HCT116 (cell line): ENCODE measurements at regions not wholly inside any gene's neighbourhood (a gene's known extent, or its start where the extent isn't known, plus 50 kb on each side); places are given as distances from the start of the nearest gene placed in this dataset.

Experiments used
- ATAC-seq: fragments of 200-7000 bp; cut with Tn5 transposase; 2 replicates; pipeline ENCODE4 v1.9.1; 2020; ENCODE audit warnings: mild to moderate bottlenecking, moderate library complexity
- BruUV-seq: library from RNA; stranded (reverse); fragments of 400-500 nt; replicated peaks from 2 replicates; lab custom pipeline; 2021; lab: Mats Ljungman, UMichigan
- CTCF ChIA-PET: fragments of 300-600 bp; sonication (Branson Sonifier 250); formaldehyde crosslinking; loops from one replicate; lab custom pipeline; 2021; ENCODE audit warnings: antibody characterized with exemption; lab: Charles Lee
- POLR2A ChIA-PET: fragments of 300-600, 350-600 bp; sonication (Branson Sonifier 250); formaldehyde crosslinking; loops from one replicate; lab custom pipeline; 2021; ENCODE audit warnings: antibody characterized with exemption; lab: Charles Lee
- RAD21 ChIA-PET, 2 experiments: fragments of 300-600 bp; sonication (Branson Sonifier 250); formaldehyde crosslinking; loops; one replicate each; lab custom pipeline; 2023; ENCODE audit warnings: low total read pairs in 2 of 2; ENCODE audit not compliant: uncharacterized antibody in 2 of 2, unreplicated experiment in 2 of 2, low non-redundant PET in 1 of 2; lab: Charles Lee
- DNase-seq: peaks from one replicate; pipeline ENCODE4 v3.0.0-alpha.2; 2010; ENCODE audit warnings: low read depth, low spot score
- H2AFZ ChIP-seq: fragments of 200-600 bp; shearing (Covaris generic), sonication (generic); 2 replicates; pipeline ENCODE4 v1.6.1; 2017; ENCODE audit warnings: low read depth, mixed run types, mixed read lengths, antibody characterized with exemption, low read length; ENCODE audit not compliant: poor library complexity, severe bottlenecking
- H3K27ac ChIP-seq: 2 replicates; pipeline ENCODE4 v1.5.1; 2012; ENCODE audit warnings: low read depth, low read length
- H3K27me3 ChIP-seq: fragments of 200-600 bp; sonication (generic); 2 replicates; pipeline ENCODE4 v1.6.1; 2016; ENCODE audit warnings: mixed run types, low read length, mixed read lengths; ENCODE audit not compliant: insufficient read depth
- H3K36me3 ChIP-seq, 2 experiments: fragments of 200-500 bp in 1 of 2; fragments of 200-600 bp in 1 of 2; sonication (Bioruptor generic) in 1 of 2; sonication (generic) in 1 of 2; 2 replicates each; pipeline versions ENCODE4 v1.5.1 to v1.6.1; 2014 to 2016; ENCODE audit warnings: low read length in 2 of 2, inconsistent platforms in 1 of 2, mixed read lengths in 1 of 2, mixed run types in 1 of 2; ENCODE audit not compliant: insufficient read depth in 2 of 2, control insufficient read depth in 1 of 2
- H3K4me1 ChIP-seq, 2 experiments: fragments of 200-600 bp in 1 of 2; sonication (generic) in 1 of 2; 2 replicates each; pipeline versions ENCODE4 v1.5.1 to v1.6.1; 2012 to 2017; ENCODE audit warnings: low read length in 2 of 2, inconsistent platforms in 1 of 2, mild to moderate bottlenecking in 1 of 2, mixed read lengths in 1 of 2, mixed run types in 1 of 2, moderate library complexity in 1 of 2; ENCODE audit not compliant: insufficient read depth in 2 of 2, control insufficient read depth in 1 of 2
- H3K4me2 ChIP-seq: fragments of 200-600 bp; sonication (generic); 2 replicates; pipeline ENCODE4 v1.6.1; 2017; ENCODE audit warnings: mixed run types, low read length, mixed read lengths
- H3K4me3 ChIP-seq, 2 experiments: fragments of 200-600 bp in 1 of 2; sonication (generic) in 1 of 2; replicated peaks in 1 of 2; 2 replicates each; pipeline ENCODE4 v1.5.1; 2011 to 2016; ENCODE audit warnings: low read length in 2 of 2, control low read depth in 1 of 2, low read depth in 1 of 2, mild to moderate bottlenecking in 1 of 2, mixed read lengths in 1 of 2, mixed run types in 1 of 2
- H3K79me2 ChIP-seq: fragments of 200-600 bp; sonication (generic); 2 replicates; pipeline ENCODE4 v1.6.1; 2017; ENCODE audit warnings: mild to moderate bottlenecking, mixed run types, low read length, moderate library complexity, mixed read lengths; ENCODE audit not compliant: insufficient read depth
- H3K9ac ChIP-seq: fragments of 200-600 bp; sonication (generic); 2 replicates; pipeline ENCODE4 v1.6.1; 2016; ENCODE audit warnings: low read length, mixed read lengths
- H3K9me2 ChIP-seq: fragments of 200-600 bp; sonication (generic), shearing (Covaris generic); 2 replicates; pipeline ENCODE4 v1.6.1; 2017; ENCODE audit warnings: mixed run types, mild to moderate bottlenecking, moderate library complexity; ENCODE audit not compliant: insufficient read depth
- H3K9me3 ChIP-seq, 2 experiments: fragments of 200-500 bp in 1 of 2; fragments of 200-600 bp in 1 of 2; sonication (Bioruptor generic) in 1 of 2; sonication (generic) in 1 of 2; 2 replicates each; pipeline ENCODE4 v1.6.1; 2014 to 2017; ENCODE audit warnings: low read length in 2 of 2, mixed read lengths in 2 of 2, inconsistent platforms in 1 of 2, low read depth in 1 of 2, mild to moderate bottlenecking in 1 of 2, mixed run types in 1 of 2, moderate library complexity in 1 of 2; ENCODE audit not compliant: control insufficient read depth in 1 of 2, insufficient read depth in 1 of 2
- H4K20me1 ChIP-seq: fragments of 200-600 bp; sonication (generic), shearing (Covaris generic); 2 replicates; pipeline ENCODE4 v1.6.1; 2017; ENCODE audit warnings: mixed run types, mild to moderate bottlenecking, moderate library complexity; ENCODE audit not compliant: insufficient read depth
- CBX3 ChIP-seq: IDR thresholded peaks from 2 replicates; pipeline ENCODE4 v1.6.1; 2012; ENCODE audit warnings: low read depth
- ELF1 ChIP-seq: IDR thresholded peaks from 2 replicates; pipeline ENCODE4 v1.6.1; 2012; ENCODE audit warnings: low read depth, borderline replicate concordance
- POLR2AphosphoS5 ChIP-seq: IDR thresholded peaks from 2 replicates; pipeline ENCODE4 v1.6.1; 2011; ENCODE audit warnings: mild to moderate bottlenecking, low read depth, low read length, moderate library complexity
- RAD21 ChIP-seq: IDR thresholded peaks from 2 replicates; pipeline ENCODE4 v1.6.1; 2012; ENCODE audit warnings: low read depth, mild to moderate bottlenecking
- REST ChIP-seq: IDR thresholded peaks from 2 replicates; pipeline ENCODE4 v1.6.1; 2012; ENCODE audit warnings: low read depth
- SIN3A ChIP-seq: IDR thresholded peaks from 2 replicates; pipeline ENCODE4 v1.6.1; 2012; ENCODE audit warnings: low read depth
- ZFX ChIP-seq: fragments of 450-650 bp; IDR thresholded peaks from 2 replicates; pipeline ENCODE4 v1.6.1; 2017
- intact Hi-C: fragments of 100-400 bp; cut with micrococcal nuclease; formaldehyde crosslinking; loops from 2 replicates; pipeline ENCODE4 v1.10.0; 2022

DNA sequence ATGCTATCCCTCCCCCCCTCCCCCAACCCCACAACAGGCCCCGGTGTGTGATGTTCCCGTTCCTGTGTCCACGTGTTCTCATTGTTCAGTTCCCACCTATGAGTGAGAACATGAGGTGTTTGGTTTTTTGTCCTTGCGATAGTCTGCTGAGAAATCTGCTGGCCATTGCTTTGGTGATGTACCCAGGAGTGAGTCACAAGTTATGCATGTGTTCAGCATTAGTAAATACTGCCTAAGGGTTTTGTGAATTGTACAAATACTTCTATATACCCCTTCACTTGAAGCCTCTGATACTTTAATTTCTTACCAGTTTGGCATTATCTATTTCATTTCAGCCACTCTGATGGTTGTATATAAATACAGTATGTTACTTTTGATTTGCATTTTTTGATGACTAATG, 711.3 kb upstream of the GJE1 start (continued):
- TF ChIP-seq REST (no peak), ZFX (no peak)

DNA sequence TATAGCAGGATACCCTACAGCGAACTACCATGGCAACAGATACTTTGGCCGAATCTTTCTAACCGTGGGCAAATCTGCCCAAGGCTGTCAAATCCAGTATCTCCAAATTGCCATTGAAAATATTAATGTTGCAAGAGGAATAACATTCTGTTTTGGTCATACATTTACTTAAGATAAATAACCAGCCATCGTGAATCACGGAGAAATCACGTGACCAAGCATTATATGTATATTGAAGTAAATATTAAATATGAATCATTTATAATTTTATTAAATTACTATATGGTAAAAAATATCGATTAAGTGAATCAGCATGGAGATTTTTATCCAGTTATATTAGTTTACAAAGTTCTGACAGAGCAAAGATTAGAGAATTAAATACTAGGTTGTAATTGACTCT, 714.6 kb upstream of the GJE1 start:
- Histone ChIP-seq H3K4me1 (peaks cover 0 to 8% of the 10 kb centered on the region in 2 experiments; a peak in 2 of 4 replicates), H3K4me2 (no peak overlapping the region), H3K27ac (no peak overlapping the region), H3K36me3 (no peaks in the 10 kb centered on the region), H3K9me2 (no peaks in the 10 kb centered on the region), H4K20me1 (no peaks in the 10 kb centered on the region), H3K9me3 (no peaks in the 10 kb centered on the region; a peak in 1 of 4 replicates), H3K79me2 (no peaks in the 10 kb centered on the region), H3K27me3 (no peaks in the 10 kb centered on the region), H3K9ac (no peak overlapping the region), H3K4me3 (no peak overlapping the region), H2AFZ (no peak overlapping the region)
- DNase-seq: no peak
- TF ChIP-seq SIN3A (no peak), CBX3 (no peak), RAD21 (no peak), POLR2AphosphoS5 (no peak), ELF1 (no peak)
- intact Hi-C loops: no loop called here
- CTCF ChIA-PET: no interaction called here
- BruUV-seq: no TSS peak
- no peak for ATAC-seq
- POLR2A ChIA-PET: no interaction called here
- RAD21 ChIA-PET: no interaction called here
